GM19099 (cell line): ENCODE measurements at regions not wholly inside any gene's neighbourhood (a gene's known extent, or its start where the extent isn't known, plus 50 kb on each side); places are given as distances from the start of the nearest gene placed in this dataset.

Experiments used
- POLR2A ChIP-seq: IDR thresholded peaks from 3 replicates; pipeline ENCODE4 v1.6.1; 2011; ENCODE audit warnings: low read depth; ENCODE audit not compliant: insufficient read length; ENCODE audit errors: extremely low read depth

- no peak for TF ChIP-seq POLR2A
These were observed 159.6 kb upstream of the FGGY start for GRCh38 chr1:59137276-59137615.

GRCh38 chr1:59137968-59138367 lies 158.9 kb upstream of the FGGY start:
- TF ChIP-seq POLR2A, result no peak

- no peak for TF ChIP-seq POLR2A
These were observed 158.5 kb upstream of the FGGY start for GRCh38 chr1:59138402-59138801.

GRCh38 chr1:59139396-59139795 lies 157.5 kb upstream of the FGGY start:
- TF ChIP-seq POLR2A, result no peak

- TF ChIP-seq POLR2A, result no peak
These were observed 155.5 kb upstream of the FGGY start for GRCh38 chr1:59141267-59141863.

- no peak for TF ChIP-seq POLR2A
These were observed 154.4 kb upstream of the FGGY start for GRCh38 chr1:59142311-59143132.

GRCh38 chr1:59143133-59143487 lies 153.8 kb upstream of the FGGY start:
- no peak for TF ChIP-seq POLR2A

GRCh38 chr1:59143811-59144210 lies 153.1 kb upstream of the FGGY start:
- no peak for TF ChIP-seq POLR2A

- TF ChIP-seq POLR2A, result no peak
These were observed 151.9 kb upstream of the FGGY start for GRCh38 chr1:59144959-59145358.

- no peak for TF ChIP-seq POLR2A
These were observed 150.8 kb upstream of the FGGY start for GRCh38 chr1:59146056-59146455.

GRCh38 chr1:59146651-59147358 lies 150.1 kb upstream of the FGGY start:
- TF ChIP-seq POLR2A, result peak; percentile 68

GRCh38 chr1:59149435-59149834 lies 147.5 kb upstream of the FGGY start:
- TF ChIP-seq POLR2A, result no peak

GRCh38 chr1:59150577-59151386 lies 146.1 kb upstream of the FGGY start:
- no peak for TF ChIP-seq POLR2A

GRCh38 chr1:59151387-59151761 lies 145.5 kb upstream of the FGGY start:
- TF ChIP-seq POLR2A, result no peak

GRCh38 chr1:59151860-59152259 lies 145.0 kb upstream of the FGGY start:
- TF ChIP-seq POLR2A, result no peak

GRCh38 chr1:59152511-59152910 lies 144.4 kb upstream of the FGGY start:
- no peak for TF ChIP-seq POLR2A

- TF ChIP-seq POLR2A, result no peak
These were observed 142.5 kb upstream of the FGGY start for GRCh38 chr1:59154401-59154800.
